Neural cell (in vitro differentiated cells): ENCODE measurements at regions not wholly inside any gene's neighbourhood (a gene's known extent, or its start where the extent isn't known, plus 50 kb on each side); places are given as distances from the start of the nearest gene placed in this dataset.

Experiments
- CTCF ChIP-seq: fragments of 450-650 bp; IDR thresholded peaks from 2 replicates; pipeline ENCODE4 v1.5.1; 2014; ENCODE audit warnings: antibody characterized with exemption, mild to moderate bottlenecking, moderate library complexity; ENCODE audit not compliant: poor library complexity, severe bottlenecking
- EP300 ChIP-seq: fragments of 450-650 bp; conservative IDR thresholded peaks from 2 replicates; pipeline ENCODE4 v1.6.1; 2014; ENCODE audit warnings: antibody characterized with exemption, mild to moderate bottlenecking, moderate library complexity; ENCODE audit not compliant: poor library complexity, severe bottlenecking
- EZH2 ChIP-seq: fragments of 200-600, 300-800 bp; shearing (Covaris generic), sonication (generic); IDR thresholded peaks from 2 replicates; pipeline ENCODE4 v1.6.1; 2014; ENCODE audit warnings: antibody characterized with exemption, low read length, borderline replicate concordance, mild to moderate bottlenecking; ENCODE audit not compliant: insufficient read depth, poor library complexity, severe bottlenecking
- POLR2AphosphoS5 ChIP-seq: IDR thresholded peaks from 2 replicates; pipeline ENCODE4 v1.6.1; 2012
- RAD21 ChIP-seq: fragments of 450-650 bp; conservative IDR thresholded peaks from 2 replicates; pipeline ENCODE4 v1.6.1; 2014; ENCODE audit warnings: antibody characterized with exemption, mild to moderate bottlenecking, moderate library complexity
- SMC3 ChIP-seq: fragments of 450-650 bp; conservative IDR thresholded peaks from 2 replicates; pipeline ENCODE4 v1.6.1; 2014; ENCODE audit warnings: antibody characterized with exemption, mild to moderate bottlenecking, moderate library complexity; ENCODE audit not compliant: poor library complexity
- TAF1 ChIP-seq: IDR thresholded peaks from 2 replicates; pipeline ENCODE4 v1.6.1; 2012; ENCODE audit warnings: low read depth
- TF ChIP-seq, protein P1 (sequence below): IDR thresholded peaks from 2 replicates; pipeline ENCODE4 v1.6.1; 2012; ENCODE audit warnings: borderline replicate concordance

- TF ChIP-seq CTCF (no peak), TAF1 (no peak), POLR2AphosphoS5 (no peak), EZH2 (no peak), EP300 (no peak), RAD21 (no peak), SMC3 (no peak)
- TF ChIP-seq, protein P1, sequence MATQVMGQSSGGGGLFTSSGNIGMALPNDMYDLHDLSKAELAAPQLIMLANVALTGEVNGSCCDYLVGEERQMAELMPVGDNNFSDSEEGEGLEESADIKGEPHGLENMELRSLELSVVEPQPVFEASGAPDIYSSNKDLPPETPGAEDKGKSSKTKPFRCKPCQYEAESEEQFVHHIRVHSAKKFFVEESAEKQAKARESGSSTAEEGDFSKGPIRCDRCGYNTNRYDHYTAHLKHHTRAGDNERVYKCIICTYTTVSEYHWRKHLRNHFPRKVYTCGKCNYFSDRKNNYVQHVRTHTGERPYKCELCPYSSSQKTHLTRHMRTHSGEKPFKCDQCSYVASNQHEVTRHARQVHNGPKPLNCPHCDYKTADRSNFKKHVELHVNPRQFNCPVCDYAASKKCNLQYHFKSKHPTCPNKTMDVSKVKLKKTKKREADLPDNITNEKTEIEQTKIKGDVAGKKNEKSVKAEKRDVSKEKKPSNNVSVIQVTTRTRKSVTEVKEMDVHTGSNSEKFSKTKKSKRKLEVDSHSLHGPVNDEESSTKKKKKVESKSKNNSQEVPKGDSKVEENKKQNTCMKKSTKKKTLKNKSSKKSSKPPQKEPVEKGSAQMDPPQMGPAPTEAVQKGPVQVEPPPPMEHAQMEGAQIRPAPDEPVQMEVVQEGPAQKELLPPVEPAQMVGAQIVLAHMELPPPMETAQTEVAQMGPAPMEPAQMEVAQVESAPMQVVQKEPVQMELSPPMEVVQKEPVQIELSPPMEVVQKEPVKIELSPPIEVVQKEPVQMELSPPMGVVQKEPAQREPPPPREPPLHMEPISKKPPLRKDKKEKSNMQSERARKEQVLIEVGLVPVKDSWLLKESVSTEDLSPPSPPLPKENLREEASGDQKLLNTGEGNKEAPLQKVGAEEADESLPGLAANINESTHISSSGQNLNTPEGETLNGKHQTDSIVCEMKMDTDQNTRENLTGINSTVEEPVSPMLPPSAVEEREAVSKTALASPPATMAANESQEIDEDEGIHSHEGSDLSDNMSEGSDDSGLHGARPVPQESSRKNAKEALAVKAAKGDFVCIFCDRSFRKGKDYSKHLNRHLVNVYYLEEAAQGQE: no peak
Measured at GRCh38 chr14:48936849-48937248, 649.3 kb downstream of the RPS29 start.
